GM18517 (cell line): ENCODE measurements at regions not wholly inside any gene's neighbourhood (a gene's known extent, or its start where the extent isn't known, plus 50 kb on each side); places are given as distances from the start of the nearest gene placed in this dataset.

ENCODE experiments used
- ATAC-seq: cut with Tn5 transposase; IDR thresholded peaks from one replicate; pipeline ENCODE4 v1.9.1; 2021; ENCODE audit warnings: mild to moderate bottlenecking, moderate library complexity; ENCODE audit not compliant: unreplicated experiment

DNA sequence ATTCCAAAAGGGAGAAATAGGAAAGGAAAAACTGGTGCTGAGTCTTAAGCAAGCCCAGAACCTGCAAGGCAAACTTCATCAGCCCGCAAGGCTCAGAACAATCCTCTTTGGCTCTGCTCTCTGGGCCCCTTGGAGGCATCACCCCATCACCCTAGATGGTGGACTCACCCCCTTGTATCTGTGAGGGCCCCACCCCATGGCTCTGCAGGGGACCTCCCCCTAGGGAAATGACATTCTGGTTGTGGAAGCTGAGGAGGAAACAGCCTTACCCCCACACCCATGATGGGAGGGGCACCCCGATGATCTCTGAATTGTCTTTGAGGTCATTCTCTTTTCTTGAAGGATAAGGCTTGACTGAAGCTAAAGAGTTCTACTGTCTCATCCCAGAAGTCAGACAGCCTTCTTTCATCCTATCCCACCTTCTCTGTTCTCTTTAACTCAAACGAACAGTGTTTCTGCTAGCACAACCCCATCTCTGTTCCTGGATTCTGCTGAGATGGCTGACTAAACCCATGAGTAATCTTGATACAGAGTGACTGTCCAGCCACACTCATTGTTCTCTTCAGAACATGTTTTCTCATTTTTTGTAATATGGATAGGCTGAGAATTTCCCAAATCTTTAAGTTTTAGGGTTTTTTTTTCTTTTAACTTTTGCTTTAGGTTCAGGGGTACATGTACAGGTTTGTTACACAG, 492.1 kb upstream of the MYT1L start:
- no peak for ATAC-seq

DNA sequence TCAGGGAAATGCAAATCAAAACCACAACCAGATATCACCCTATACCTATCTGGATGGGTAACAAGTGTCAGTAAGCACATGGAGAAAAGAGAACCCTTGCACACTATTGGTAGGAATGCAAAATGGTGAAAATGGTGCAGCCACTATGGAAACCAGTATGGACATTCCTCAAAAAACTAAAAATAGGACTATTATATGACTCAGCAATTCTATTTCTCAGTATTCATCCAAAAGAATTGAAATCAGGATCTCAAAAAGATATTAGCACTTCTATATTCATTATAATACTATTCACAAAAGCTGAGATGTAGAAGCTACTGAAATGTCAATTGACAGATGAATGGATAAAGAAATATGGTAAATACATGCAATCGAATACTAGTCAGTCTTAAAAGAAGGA, 491.1 kb upstream of the MYT1L start:
- no peak for ATAC-seq

DNA sequence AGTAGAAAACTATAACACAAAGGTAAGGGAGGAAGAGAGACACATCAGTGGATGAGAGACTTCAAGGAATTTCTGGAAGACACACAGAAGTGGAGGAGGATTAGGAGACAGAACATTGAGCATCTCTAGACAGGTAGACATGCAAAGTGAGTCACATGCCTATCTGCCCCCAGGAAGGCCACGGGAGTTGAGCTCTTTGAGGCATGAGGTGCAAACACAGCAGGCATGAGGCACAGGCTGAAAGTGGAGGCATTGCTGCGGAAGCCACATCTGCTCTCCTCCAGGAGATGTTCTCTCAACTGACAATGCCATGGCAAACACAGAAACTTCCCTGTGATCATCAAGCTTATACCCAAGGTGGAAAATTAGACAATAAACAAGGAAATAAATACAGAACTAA, 481.6 kb upstream of the MYT1L start:
- ATAC-seq = no peak

DNA sequence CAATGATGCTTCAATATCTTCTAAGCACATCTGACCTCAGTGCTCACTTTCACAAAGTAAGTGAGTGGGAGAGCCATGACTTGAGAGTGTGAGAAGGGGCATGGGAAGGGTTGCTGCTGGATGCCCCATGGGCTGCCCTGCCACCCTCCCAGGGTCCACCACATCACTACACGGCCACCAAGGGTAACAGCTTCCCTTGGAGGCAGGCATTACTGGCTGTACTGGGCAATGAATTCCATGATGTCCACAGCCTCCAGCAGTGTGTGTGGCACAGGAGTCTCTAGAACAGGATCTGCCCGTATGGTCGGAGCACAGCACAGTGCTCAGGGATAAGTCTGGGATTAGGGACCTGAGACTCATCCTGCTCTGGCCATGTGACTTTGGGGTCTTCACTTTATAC, 481.0 kb upstream of the MYT1L start:
- no peak for ATAC-seq

DNA sequence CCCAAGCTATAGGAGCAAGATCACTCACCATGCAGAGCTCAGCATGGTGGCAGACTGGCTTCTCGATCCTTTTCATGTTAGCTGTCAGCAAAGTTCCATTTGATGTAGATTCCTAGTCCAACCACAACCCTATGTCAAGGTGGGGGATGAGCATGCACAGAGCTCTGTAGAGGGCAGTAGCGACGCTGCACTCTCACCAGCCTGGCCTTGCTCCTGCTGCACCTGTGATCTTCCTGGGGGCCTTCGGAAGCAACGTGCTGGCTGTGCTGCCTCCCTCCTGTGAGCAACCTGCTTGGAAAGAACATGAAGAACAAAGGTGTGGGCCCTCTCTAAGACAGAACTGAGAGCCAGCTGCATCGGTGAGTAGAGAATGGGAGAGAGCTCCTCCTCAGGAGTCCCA, 479.4 kb upstream of the MYT1L start:
- ATAC-seq = no peak

DNA sequence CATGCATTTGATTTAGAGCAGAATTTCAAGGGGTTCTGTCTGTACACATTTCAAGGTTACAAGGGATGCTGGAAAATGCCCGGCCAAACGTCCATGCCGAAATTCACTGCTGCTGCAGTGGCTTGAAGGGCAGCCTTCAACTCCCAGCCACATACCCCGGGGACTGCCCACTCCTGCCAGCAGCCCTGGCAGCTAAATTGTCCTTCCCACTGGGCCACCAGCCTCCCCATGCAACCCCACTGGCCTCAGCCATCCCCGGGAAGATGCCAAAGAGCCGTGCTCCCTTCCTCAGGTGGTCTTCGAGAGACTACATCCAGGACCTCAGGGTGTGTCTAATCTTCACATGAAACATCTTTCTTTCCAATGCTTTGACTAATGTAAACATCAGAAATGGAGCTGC, 478.7 kb upstream of the MYT1L start:
- no peak for ATAC-seq

DNA sequence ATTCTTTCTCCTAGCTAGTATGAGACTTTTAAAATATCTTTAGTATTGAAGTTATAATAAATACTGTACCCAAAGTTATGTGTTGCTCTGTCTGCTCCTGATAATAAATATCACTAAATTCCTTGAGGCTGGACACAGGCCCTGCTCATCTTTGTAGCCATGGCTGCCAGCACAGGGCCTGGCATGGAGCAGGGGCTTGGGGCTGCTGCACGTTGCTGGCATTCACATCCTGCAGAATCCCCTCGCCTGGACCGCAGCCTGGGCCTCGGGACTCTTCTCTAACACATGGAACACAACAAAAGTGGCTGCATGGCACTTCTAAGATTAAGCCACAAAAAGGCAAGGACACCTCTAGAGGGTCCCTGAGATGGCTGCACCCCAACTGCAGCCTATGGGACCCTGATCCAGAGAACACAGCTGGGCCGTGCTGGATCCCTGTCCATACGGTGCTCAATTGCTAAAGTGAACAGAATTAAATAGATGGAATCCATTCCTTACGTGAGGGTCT, 477.5 kb upstream of the MYT1L start:
- ATAC-seq = no peak

DNA sequence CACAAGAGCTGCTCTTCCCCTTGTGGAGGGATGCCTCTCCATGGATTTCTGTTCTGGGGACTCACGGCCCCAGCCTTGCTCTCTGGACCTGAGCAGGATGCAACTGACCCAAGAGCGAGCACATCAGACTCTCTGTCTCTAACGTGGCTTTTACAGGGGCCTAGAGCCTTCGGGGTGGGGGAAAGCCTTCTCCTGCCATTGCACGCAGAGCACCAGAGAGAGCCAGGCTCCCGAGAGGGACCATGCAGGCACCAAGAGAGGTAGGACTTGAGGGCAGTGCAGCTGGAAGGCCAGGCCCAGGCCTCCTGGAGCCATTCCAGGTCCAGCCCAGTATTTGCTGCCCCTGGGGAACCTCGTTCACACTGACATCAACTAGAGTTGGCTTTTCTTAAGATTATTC, 475.6 kb upstream of the MYT1L start:
- no peak for ATAC-seq

DNA sequence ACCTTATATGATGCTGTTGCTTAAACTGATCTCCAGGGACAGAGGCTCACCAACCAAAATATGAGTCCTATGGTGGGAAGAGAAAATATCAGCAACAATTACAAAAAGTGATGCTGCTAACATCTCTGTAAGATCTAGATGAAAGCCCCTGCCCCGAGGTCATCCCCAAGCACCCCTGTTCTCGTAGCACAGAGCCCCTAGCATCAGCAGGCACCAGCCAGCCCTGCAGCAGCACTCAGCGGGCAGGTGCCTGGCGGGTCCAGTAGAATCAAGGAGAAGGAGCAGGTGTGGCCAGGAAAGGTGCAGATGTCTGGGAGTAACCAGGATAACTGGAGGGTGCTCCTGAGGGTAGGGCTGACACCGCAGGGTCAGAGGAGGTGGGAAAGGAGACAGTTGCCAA, 474.2 kb upstream of the MYT1L start:
- no peak for ATAC-seq

DNA sequence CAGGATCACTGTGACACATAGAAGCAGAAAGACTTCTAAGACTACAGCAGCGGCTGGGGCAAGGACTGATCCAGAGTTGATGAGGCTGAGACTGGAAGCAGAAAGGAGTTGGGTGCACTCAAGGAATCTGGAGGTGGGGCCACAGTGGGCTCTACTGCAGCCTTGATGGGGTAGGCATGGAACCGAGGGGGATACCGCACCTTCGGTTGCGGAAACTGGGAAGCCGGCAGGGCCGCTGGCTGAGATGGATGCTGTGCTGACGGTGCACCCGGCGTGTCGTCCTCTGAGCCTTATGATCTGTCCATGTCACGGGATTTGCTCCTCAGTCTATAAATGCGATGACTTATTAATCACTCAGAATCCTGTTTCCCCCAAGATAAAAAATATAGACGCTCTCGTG, 473.5 kb upstream of the MYT1L start:
- no peak for ATAC-seq

DNA sequence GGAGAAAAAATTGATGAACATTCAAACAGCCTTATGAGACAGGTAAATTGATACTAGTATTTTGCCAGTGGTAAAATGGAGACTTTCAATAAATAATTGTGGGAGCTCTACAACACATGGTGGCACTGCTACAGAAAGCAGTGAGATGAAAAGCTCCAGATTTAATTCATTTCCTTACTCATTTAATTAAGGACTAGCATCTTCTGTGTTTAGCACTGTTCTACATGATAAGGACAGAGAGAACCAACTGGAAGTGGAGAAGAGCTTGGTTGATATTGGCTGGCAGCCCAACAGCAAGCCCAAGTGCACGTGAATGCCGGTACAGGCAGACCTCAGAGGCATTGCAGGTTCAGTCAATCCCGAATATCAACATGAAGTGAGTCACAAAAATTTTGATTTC, 470.4 kb upstream of the MYT1L start:
- ATAC-seq = no peak

DNA sequence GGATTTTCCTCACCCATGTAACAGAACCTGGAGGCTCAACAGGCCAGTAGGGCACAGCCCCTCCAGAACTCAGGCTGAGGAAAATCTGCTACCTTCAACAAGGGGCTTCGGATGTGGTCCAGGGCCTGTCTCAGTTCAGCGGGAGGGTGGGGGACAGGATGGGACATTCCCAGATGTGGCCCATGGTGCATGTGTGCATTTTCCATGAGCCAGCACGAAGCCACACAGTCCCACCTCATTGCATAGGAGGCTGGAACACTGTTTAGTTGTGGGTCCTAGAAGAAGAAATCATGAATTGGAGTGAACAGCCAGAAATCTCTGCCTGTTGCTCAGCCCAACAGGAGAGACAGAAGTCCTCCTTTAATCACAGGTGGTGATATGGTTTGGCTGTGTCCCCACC, 469.6 kb upstream of the MYT1L start:
- no peak for ATAC-seq

DNA sequence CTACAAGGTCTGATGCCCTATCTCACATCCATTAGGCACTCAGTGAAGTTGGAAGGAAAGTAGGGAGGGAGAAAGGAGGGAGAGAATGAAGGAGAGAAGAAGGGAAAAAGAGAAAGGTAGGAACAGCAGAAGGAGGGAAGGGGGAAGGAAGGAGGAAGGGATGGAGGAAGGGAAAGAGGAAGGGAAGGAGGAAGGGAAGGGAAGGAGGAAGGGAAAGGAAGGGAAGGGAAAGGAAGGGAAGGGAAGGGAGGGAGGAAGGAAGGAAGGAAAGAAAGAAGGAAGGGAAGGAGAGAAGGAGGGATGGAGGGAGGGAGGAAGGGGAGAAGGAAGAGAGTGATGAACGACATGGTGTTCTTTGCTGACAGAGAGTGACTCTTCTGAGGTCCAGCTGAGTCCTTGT, 468.9 kb upstream of the MYT1L start:
- ATAC-seq = no peak

DNA sequence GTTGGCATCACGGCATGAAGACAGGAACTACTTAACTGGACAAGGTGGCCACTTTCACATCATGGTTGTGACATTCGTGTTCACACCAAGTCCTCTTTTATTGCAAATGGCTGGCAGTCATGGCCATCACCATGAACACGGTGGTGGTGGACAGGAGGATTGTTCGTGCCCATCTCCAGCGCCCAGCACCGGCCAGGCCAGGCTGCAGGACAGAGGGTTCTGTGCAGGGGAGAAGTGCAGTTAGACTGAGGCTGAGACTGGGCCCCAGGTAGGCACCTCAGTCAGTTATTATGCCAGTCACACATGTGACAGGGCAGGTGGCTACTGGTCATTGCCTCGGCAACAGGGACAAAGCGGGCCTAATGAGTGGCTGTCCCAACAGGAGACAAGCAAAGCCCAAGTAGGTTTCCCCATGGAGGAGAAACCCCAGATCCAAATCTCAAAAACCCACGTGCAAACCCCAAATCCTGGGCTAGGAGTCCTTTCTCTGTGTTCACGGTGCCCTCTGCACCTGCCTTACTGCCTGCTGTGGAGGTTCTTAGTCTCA, 468.1 kb upstream of the MYT1L start:
- ATAC-seq = no peak

DNA sequence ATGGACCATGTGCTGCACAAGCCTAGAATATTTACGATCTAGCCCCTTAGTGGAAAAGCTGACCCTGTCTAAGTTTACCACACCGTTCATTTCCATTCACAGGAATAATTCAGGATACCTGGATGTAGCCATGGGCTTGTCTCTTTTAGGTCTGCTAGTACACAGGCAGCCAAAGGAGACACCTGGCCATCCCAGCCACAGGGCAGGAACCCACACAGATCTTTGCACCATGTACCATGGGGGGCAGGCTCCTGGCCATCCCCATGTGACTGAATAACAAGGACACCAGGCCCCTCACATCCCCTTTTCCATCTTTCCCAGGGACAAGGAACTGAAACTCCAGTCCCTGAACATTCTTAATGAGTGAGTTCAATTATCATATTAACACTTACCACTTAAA, 467.3 kb upstream of the MYT1L start:
- ATAC-seq = no peak

DNA sequence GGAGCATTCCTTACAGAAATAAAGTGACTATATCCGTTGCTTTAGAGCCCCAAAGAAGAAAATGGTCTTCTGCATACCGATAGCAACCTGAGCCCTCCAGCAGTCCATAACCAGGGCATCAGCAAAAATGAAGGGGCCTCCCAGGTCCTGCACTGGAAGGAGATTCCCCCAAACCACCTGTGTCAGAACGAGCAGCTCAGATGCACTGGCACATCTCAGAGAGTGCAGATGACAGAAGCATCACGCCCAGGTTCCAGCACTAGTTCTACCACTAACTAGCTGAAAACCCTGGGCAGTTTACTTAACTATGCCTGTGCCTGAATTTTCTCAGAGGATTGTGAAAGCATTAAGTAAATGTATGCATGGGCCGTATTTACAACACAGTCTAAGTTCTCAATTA, 466.7 kb upstream of the MYT1L start:
- no peak for ATAC-seq

DNA sequence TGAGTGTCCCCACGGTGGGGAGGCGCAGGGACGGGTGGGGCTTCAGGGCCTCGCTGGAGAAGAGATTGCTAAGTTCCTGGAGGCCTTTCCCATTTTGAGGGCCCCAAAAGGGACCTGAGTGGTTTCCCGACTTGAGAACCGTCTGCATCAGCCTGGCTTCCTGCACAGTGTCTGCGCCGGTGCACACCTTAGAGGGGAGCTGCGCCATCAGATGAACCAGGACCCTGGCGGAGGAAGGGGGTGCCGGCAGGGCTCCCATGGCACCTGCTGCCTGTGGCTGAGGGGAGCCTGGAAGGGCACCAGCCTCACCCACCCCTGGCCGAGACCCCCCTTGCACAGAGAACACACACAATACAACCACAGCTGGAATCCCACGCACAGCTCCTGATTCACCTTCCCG, 465.1 kb upstream of the MYT1L start:
- ATAC-seq = no peak

DNA sequence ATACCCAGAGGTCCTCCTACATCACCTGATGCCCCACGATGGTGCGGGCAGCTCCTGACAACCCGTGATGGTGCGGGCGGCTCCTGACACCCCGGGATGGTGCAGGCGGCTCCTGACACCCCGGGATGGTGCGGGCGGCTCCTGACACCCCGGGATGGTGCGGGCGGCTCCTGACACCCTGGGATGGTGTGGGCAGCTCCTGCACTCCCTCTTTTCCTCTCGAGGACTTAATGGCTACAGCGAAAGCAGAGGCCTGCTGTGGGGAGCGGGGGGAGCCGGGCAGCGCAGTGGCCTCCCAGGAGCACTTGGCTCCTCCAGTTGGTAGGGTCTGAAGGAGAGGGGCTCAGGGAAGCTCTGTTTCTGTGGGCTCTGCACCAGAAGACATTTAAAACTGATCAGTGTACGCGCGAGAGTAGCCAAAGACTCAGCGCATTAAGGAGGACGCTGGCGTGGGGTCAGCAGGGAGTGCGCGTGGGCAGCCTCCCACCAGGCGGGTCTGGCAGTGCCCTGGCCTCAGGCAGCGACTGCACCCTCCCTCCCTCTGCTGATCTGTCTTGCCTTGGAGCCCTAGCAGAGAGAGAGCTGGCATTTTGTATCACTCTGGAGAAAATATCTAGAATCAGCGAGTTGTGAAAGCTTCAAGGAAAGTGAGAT, 464.5 kb upstream of the MYT1L start:
- ATAC-seq = no peak

DNA sequence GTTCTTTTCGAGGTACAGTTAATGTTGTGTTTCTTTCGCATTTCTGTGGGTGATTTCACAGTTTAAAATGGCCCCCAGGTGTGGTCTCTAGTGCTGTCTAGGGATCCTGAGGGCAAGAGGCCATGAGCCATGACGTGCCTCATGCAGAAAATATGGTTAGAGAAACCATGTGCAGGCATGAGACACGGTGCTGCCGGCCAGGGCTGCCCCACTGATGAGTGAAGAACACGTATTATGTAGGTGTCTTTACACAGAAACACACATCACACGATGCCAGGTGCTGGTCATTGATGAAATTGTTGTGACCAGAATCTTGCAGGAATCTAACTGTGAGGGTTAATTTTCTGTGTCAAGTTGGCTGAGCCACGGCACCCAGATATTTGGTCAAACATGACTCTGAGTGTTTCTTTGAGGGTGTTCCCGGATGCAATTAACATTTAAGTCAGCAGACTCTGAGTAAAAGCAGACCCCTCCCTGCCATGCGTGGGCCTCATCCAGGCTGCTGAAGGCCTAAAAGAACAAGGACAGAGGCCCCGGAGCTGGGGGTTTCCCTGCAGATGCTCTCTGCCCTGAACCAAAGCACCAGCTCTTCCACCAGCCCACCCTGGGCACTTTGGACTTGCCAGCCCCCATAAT, 463.0 kb upstream of the MYT1L start:
- no peak for ATAC-seq

DNA sequence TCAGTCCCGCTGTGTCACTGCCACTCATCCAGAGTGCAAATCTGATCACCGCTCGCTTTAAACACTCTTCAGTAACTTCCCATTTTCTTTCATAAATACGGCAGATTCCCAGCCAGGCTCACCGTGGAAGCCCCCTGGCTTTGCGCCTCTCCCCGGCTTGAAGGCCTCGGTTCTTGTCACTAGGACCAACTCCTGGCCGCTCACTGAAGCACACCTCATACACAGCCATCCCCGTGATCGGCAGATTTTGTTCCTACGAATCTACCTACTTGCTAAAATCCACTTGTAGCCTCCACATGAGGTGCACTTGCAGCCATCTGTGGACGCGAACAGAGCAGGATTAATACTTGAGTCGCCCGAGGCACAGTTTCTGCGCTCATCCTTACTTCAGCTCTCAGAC, 462.4 kb upstream of the MYT1L start:
- no peak for ATAC-seq

DNA sequence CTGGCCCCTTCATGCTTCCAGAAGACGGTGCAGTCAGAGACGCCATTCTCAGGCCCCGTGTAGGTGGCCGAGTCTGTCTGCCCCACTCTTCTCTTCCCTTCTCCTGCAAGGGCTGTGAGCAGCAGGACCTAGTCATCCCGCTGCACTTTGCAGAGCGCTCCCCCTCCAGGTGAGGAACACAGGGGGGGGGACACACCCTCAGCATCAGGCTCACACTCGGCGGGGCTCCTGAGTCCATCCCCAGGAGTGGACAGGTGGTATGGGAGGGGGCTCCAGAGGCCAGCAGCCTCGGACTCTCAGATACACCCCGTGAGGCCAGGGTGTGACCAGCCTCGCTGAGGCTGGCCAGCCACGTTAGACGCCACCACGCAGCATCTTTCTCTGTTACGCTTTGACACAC, 460.5 kb upstream of the MYT1L start:
- ATAC-seq = no peak

DNA sequence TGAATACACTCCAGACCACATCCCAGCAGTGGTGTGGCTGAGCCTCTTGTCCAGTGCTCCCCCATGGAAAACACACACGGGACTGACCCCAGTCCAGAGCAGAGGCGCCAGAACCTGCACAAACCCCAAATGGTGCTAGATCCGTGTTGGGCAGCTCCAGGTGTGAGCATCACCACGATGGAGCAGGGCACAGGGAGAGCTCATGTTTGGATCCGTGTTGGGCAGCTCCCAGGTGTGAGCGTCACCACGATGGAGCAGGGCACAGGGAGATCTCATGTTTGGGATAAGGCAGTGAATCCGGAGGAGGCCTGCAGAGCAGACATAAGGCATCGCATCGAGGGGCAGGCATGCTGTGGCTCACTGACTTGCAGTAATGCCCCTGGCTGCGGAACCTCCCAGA, 460.0 kb upstream of the MYT1L start:
- no peak for ATAC-seq
